GM10266 (cell line): ENCODE measurements at regions not wholly inside any gene's neighbourhood (a gene's known extent, or its start where the extent isn't known, plus 50 kb on each side); places are given as distances from the start of the nearest gene placed in this dataset.

ENCODE experiments used
- DNase-seq: peaks from one replicate; pipeline ENCODE4 v3.0.0; 2012; ENCODE audit errors: extremely low spot score
- TF ChIP-seq, protein P1 (sequence below): IDR thresholded peaks from 2 replicates; pipeline ENCODE4 v1.5.1; 2012; ENCODE audit warnings: mild to moderate bottlenecking, low read depth; ENCODE audit not compliant: control insufficient read depth, insufficient read depth; ENCODE audit errors: missing control alignments

GRCh38 chr11:95307286-95307685 lies 76.3 kb upstream of the SESN3 start:
- TF ChIP-seq, protein P1, sequence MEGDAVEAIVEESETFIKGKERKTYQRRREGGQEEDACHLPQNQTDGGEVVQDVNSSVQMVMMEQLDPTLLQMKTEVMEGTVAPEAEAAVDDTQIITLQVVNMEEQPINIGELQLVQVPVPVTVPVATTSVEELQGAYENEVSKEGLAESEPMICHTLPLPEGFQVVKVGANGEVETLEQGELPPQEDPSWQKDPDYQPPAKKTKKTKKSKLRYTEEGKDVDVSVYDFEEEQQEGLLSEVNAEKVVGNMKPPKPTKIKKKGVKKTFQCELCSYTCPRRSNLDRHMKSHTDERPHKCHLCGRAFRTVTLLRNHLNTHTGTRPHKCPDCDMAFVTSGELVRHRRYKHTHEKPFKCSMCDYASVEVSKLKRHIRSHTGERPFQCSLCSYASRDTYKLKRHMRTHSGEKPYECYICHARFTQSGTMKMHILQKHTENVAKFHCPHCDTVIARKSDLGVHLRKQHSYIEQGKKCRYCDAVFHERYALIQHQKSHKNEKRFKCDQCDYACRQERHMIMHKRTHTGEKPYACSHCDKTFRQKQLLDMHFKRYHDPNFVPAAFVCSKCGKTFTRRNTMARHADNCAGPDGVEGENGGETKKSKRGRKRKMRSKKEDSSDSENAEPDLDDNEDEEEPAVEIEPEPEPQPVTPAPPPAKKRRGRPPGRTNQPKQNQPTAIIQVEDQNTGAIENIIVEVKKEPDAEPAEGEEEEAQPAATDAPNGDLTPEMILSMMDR, result no peak
- DNase-seq, result no peak

GRCh38 chr11:95306801-95307200 lies 75.8 kb upstream of the SESN3 start:
- DNase-seq, result no peak
- TF ChIP-seq, protein P1, result no peak

GRCh38 chr11:95306123-95306522 lies 75.1 kb upstream of the SESN3 start:
- TF ChIP-seq, protein P1, result no peak
- DNase-seq, result no peak

- TF ChIP-seq, protein P1, result no peak
- DNase-seq, result no peak
Measured at GRCh38 chr11:95305705-95306104, 74.7 kb upstream of the SESN3 start.

DNA sequence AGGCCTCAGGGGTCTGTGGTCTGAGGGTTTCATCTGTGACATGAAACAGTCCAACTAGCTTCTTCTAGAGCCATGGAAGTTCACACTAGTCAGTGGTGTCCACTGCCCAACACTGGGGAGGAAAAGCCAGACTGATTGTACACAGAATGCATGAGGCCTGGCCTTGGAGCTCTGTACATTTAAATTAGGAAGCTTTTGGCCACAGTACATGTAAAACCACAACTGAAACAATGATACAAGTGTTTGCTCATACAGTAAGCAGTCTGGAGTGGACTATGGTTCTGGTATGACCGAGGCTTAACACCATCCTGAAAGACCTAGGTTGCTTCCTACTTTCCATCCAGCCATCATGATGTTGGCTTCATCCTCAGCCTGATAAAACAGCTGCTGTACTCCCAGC lies 73.8 kb upstream of the SESN3 start:
- TF ChIP-seq, protein P1, result no peak
- DNase-seq, result no peak

- TF ChIP-seq, protein P1, result no peak
Measured at GRCh38 chr11:95302211-95302610, 71.2 kb upstream of the SESN3 start.

GRCh38 chr11:95301474-95301873 lies 70.5 kb upstream of the SESN3 start:
- no peak for DNase-seq
- TF ChIP-seq, protein P1, result no peak

More at GRCh38 chr11:95302211-95302610, 71.2 kb upstream of the SESN3 start:
- DNase-seq, result no peak
